ENCODE measurements at regions not wholly inside any gene's neighbourhood (a gene's known extent, or its start where the extent isn't known, plus 50 kb on each side); places are given as distances from the start of the nearest gene placed in this dataset.

GRCh38 chr10:118511711-118512110 lies 83.7 kb downstream of the PRLHR start:
- no peak for TF ChIP-seq MAX (IDR thresholded peaks at IDR 0.05; ENCODE audit: low read depth, low read length)
- TF ChIP-seq MYC (IDR thresholded peaks at IDR 0.05; ENCODE audit: low read depth, low read length): no peak
- no peak for TF ChIP-seq POLR2A (IDR thresholded peaks at IDR 0.05; ENCODE audit: extremely low read depth, insufficient read length)
- TF ChIP-seq, protein P1, sequence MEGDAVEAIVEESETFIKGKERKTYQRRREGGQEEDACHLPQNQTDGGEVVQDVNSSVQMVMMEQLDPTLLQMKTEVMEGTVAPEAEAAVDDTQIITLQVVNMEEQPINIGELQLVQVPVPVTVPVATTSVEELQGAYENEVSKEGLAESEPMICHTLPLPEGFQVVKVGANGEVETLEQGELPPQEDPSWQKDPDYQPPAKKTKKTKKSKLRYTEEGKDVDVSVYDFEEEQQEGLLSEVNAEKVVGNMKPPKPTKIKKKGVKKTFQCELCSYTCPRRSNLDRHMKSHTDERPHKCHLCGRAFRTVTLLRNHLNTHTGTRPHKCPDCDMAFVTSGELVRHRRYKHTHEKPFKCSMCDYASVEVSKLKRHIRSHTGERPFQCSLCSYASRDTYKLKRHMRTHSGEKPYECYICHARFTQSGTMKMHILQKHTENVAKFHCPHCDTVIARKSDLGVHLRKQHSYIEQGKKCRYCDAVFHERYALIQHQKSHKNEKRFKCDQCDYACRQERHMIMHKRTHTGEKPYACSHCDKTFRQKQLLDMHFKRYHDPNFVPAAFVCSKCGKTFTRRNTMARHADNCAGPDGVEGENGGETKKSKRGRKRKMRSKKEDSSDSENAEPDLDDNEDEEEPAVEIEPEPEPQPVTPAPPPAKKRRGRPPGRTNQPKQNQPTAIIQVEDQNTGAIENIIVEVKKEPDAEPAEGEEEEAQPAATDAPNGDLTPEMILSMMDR (IDR thresholded peaks at IDR 0.05; ENCODE audit: low read depth, low read length): no peak
- no peak overlapping the region for H3K4me3 ChIP-seq (ENCODE audit: low read depth, low read length)
- peak; percentile 71 for DNase-seq (ENCODE audit: low read depth)

GRCh38 chr10:118508863-118509262 lies 86.6 kb downstream of the PRLHR start:
- H3K4me3 ChIP-seq (ENCODE audit: low read depth, low read length): no peak overlapping the region
- no peak for TF ChIP-seq MYC (IDR thresholded peaks at IDR 0.05; ENCODE audit: low read depth, low read length)
- TF ChIP-seq, protein P1 (IDR thresholded peaks at IDR 0.05; ENCODE audit: low read depth, low read length): no peak
- no peak for TF ChIP-seq MAX (IDR thresholded peaks at IDR 0.05; ENCODE audit: low read depth, low read length)
- TF ChIP-seq POLR2A (IDR thresholded peaks at IDR 0.05; ENCODE audit: extremely low read depth, insufficient read length): no peak
- DNase-seq (ENCODE audit: low read depth): no peak

GRCh38 chr10:118508355-118508754 lies 87.1 kb downstream of the PRLHR start:
- H3K4me3 ChIP-seq (ENCODE audit: low read depth, low read length): no peak overlapping the region
- no peak for TF ChIP-seq MYC (IDR thresholded peaks at IDR 0.05; ENCODE audit: low read depth, low read length)
- TF ChIP-seq, protein P1 (IDR thresholded peaks at IDR 0.05; ENCODE audit: low read depth, low read length): no peak
- TF ChIP-seq MAX (IDR thresholded peaks at IDR 0.05; ENCODE audit: low read depth, low read length): no peak
- TF ChIP-seq POLR2A (IDR thresholded peaks at IDR 0.05; ENCODE audit: extremely low read depth, insufficient read length): no peak
- no peak for DNase-seq (ENCODE audit: low read depth)

DNA sequence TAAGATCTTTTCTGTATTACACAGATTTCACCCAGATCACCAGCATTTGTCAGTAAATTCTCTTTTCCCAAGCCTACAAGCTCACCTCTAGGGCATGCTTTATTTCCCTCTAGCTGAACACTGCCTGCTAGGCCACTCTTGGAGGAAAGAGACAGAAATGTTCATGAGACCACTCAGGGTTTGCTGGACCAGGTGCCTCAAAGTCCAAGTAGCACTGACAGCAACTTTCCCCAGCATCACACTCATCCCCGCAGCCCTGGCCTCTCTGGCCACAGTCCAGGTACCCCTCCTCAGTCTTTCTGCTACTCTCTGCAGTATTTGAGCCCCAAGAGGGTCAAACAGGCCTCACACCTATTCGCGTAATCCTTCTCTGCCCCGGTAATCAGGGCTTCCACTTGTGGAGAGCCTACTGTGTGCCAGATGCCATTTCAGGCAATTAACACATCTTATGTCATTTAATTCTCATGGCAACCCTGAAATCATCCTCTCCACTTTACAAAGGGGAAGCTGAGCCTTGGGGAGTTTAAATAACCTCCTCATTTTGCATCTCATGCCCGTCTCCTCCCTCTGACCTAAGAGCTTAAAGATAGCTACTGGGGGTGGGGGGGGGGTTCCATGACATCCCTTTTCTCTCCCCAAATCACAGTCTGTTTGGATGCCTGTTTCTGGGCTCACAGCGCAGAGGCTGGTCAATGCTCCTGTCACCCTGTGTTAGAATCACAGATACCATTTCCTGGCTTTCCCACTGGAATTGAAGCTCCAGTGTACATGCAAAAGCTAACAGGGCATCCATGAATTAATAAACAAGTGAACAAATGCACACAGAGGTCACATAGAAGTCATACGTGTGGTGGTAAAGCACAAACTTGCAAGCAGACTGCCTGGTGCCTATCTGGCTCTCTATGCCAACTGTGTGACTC lies 88.5 kb downstream of the PRLHR start:
- no peak for TF ChIP-seq MYC (IDR thresholded peaks at IDR 0.05; ENCODE audit: low read depth, low read length)
- TF ChIP-seq MAX (IDR thresholded peaks at IDR 0.05; ENCODE audit: low read depth, low read length): no peak
- TF ChIP-seq, protein P1 (IDR thresholded peaks at IDR 0.05; ENCODE audit: low read depth, low read length): no peak
- TF ChIP-seq POLR2A (IDR thresholded peaks at IDR 0.05; ENCODE audit: extremely low read depth, insufficient read length): no peak
- DNase-seq (ENCODE audit: low read depth): no peak

DNA sequence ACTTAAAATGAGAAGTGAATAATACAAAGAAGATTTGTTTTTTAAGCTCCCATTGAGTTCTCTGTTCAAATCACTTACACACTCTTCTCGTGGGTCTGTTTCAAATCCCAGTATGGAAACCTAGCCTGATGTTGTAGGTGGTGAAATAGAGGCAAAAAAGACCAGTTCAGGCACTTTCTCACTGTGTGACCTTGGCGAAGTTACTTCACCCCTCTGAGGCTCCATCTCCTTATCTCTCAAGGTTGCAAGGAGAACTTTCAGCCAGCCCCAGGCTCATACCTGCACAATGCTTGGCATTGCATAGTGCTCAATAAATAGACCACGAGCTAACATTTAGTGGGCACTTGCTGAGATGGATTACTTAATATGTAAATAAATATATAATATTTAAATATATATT lies 90.1 kb downstream of the PRLHR start:
- no peak overlapping the region for H3K4me3 ChIP-seq (ENCODE audit: low read depth, low read length)
- TF ChIP-seq POLR2A (IDR thresholded peaks at IDR 0.05; ENCODE audit: extremely low read depth, insufficient read length): no peak
- TF ChIP-seq MAX (IDR thresholded peaks at IDR 0.05; ENCODE audit: low read depth, low read length): no peak
- TF ChIP-seq, protein P1 (IDR thresholded peaks at IDR 0.05; ENCODE audit: low read depth, low read length): no peak
- no peak for TF ChIP-seq MYC (IDR thresholded peaks at IDR 0.05; ENCODE audit: low read depth, low read length)
- DNase-seq (ENCODE audit: low read depth): no peak

More for the DNA sequence above, 88.5 kb downstream of the PRLHR start:
- H3K4me3 ChIP-seq (ENCODE audit: low read depth, low read length): no peak overlapping the region
